SK-N-SH (cell line): ENCODE measurements at regions not wholly inside any gene's neighbourhood (a gene's known extent, or its start where the extent isn't known, plus 50 kb on each side); places are given as distances from the start of the nearest gene placed in this dataset.

Experiments used
- EP300 ChIP-seq, 2 experiments: IDR thresholded peaks; 2 replicates each; pipeline versions ENCODE4 v1.4.0 to v1.6.1; 2012; ENCODE audit warnings: borderline replicate concordance in 1 of 2, low read depth in 1 of 2, low read length in 1 of 2
- EZH2phosphoT487 ChIP-seq: fragments of 200-600 bp; sonication (generic); IDR thresholded peaks from 2 replicates; pipeline ENCODE4 v1.6.1; 2017; ENCODE audit warnings: low read depth, mixed run types, mild to moderate bottlenecking, antibody characterized with exemption, moderate library complexity, borderline replicate concordance
- GABPA ChIP-seq: IDR thresholded peaks from 2 replicates; pipeline ENCODE4 v1.4.0; 2012; ENCODE audit warnings: low read depth, mild to moderate bottlenecking
- GATA2 ChIP-seq: sonication (generic); formaldehyde crosslinking; IDR thresholded peaks from 2 replicates; pipeline ENCODE4 v1.5.0; 2020; ENCODE audit warnings: mild to moderate bottlenecking, missing genetic modification reagents
- NFIC ChIP-seq: IDR thresholded peaks from 2 replicates; pipeline ENCODE4 v1.4.0; 2012; ENCODE audit warnings: borderline replicate concordance
- RAD21 ChIP-seq: IDR thresholded peaks from 2 replicates; pipeline ENCODE4 v1.6.1; 2012; ENCODE audit warnings: mild to moderate bottlenecking, low read length
- TAF1 ChIP-seq: IDR thresholded peaks from 2 replicates; pipeline ENCODE4 v1.6.1; 2012; ENCODE audit warnings: low read depth, mild to moderate bottlenecking, low read length, moderate library complexity, borderline replicate concordance
- TF ChIP-seq, protein P1 (sequence below): fragments of 200-600 bp; sonication (generic); IDR thresholded peaks from 2 replicates; pipeline ENCODE4 v1.6.1; 2017; ENCODE audit warnings: antibody characterized with exemption, mild to moderate bottlenecking, moderate library complexity

DNA sequence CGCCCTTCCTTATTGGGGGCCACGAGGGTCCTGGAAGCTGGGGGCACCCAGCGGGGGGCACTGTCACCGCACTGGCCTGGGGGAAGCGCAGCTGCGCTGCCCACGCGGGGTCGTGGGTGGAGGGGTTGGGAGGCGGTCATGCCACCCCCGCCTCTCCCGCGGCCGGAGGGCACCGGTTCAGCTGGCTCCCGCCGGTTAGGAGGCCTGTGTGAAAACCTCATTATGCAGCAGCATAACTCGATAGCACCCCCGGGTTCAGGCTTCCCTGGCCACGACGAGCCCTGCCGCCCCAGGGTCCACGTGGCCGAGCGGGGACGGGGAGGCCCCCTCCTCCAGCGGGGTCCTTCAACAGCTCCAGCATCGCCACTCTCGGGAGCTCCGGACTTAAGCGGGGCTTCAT is 91.2 kb upstream of the ERCC6L2 start:
- TF ChIP-seq GABPA = no peak
- no peak for TF ChIP-seq EZH2phosphoT487
- TF ChIP-seq, protein P1, sequence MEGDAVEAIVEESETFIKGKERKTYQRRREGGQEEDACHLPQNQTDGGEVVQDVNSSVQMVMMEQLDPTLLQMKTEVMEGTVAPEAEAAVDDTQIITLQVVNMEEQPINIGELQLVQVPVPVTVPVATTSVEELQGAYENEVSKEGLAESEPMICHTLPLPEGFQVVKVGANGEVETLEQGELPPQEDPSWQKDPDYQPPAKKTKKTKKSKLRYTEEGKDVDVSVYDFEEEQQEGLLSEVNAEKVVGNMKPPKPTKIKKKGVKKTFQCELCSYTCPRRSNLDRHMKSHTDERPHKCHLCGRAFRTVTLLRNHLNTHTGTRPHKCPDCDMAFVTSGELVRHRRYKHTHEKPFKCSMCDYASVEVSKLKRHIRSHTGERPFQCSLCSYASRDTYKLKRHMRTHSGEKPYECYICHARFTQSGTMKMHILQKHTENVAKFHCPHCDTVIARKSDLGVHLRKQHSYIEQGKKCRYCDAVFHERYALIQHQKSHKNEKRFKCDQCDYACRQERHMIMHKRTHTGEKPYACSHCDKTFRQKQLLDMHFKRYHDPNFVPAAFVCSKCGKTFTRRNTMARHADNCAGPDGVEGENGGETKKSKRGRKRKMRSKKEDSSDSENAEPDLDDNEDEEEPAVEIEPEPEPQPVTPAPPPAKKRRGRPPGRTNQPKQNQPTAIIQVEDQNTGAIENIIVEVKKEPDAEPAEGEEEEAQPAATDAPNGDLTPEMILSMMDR = no peak
- no peak for TF ChIP-seq TAF1
- no peak for TF ChIP-seq GATA2 (CRISPR knock-in tag)
- no peak for TF ChIP-seq EP300 (IDR thresholded peaks at IDR 0.05; ENCODE audit: borderline replicate concordance in 1 of 2, low read depth in 1 of 2, low read length in 1 of 2)
- no peak for TF ChIP-seq RAD21
- no peak for TF ChIP-seq NFIC
